Astrocyte (in vitro differentiated cells and primary cell): ENCODE measurements at regions not wholly inside any gene's neighbourhood (a gene's known extent, or its start where the extent isn't known, plus 50 kb on each side); places are given as distances from the start of the nearest gene placed in this dataset.
A peak's percentile ranks its signal among the peaks of the same experiment; 100 is the strongest.

ENCODE experiments used
- DNase-seq: peaks from one replicate; pipeline ENCODE4 v3.0.0-alpha.2; 2010; ENCODE audit warnings: low read depth
- FAIRE-seq: peaks from 2 replicates; lab custom pipeline; 2011; peaks lifted over from hg19 to GRCh38; lab: Jason Lieb, UNC
- H2AFZ ChIP-seq: 2 replicates; pipeline ENCODE4 v1.6.0; 2012; ENCODE audit warnings: low read depth, low read length, inconsistent platforms
- H3K27ac ChIP-seq: 2 replicates; pipeline ENCODE4 v1.5.1; 2011; ENCODE audit warnings: low read depth, low read length, inconsistent platforms
- H3K27me3 ChIP-seq: 2 replicates; pipeline ENCODE4 v1.6.0; 2011; ENCODE audit warnings: low read length, inconsistent platforms; ENCODE audit not compliant: insufficient read depth
- H3K36me3 ChIP-seq: 2 replicates; pipeline ENCODE4 v1.5.1; 2011; ENCODE audit warnings: low read length, inconsistent platforms; ENCODE audit not compliant: insufficient read depth
- H3K4me1 ChIP-seq: 2 replicates; pipeline ENCODE4 v1.5.1; 2011; ENCODE audit warnings: low read length, inconsistent platforms; ENCODE audit not compliant: insufficient read depth
- H3K4me2 ChIP-seq: 2 replicates; pipeline ENCODE4 v1.6.0; 2012; ENCODE audit warnings: low read length, inconsistent platforms
- H3K4me3 ChIP-seq: 2 replicates; pipeline ENCODE4 v1.5.1; 2011; ENCODE audit warnings: low read depth, mild to moderate bottlenecking, low read length, inconsistent platforms; ENCODE audit not compliant: insufficient read depth
- H3K79me2 ChIP-seq: 2 replicates; pipeline ENCODE4 v1.6.0; 2012; ENCODE audit warnings: mild to moderate bottlenecking, low read length, inconsistent platforms; ENCODE audit not compliant: insufficient read depth
- H3K9ac ChIP-seq: 2 replicates; pipeline ENCODE4 v1.6.0; 2012; ENCODE audit warnings: mild to moderate bottlenecking, low read length, inconsistent platforms
- H3K9me3 ChIP-seq: 2 replicates; pipeline ENCODE4 v1.5.1; 2012; ENCODE audit warnings: low read depth, mild to moderate bottlenecking, low read length, inconsistent platforms; ENCODE audit not compliant: insufficient read depth
- H4K20me1 ChIP-seq: 2 replicates; pipeline ENCODE4 v1.6.0; 2012; ENCODE audit warnings: low read length, inconsistent platforms; ENCODE audit not compliant: insufficient read depth
- H3K27ac Mint-ChIP-seq: one replicate; pipeline ENCODE4 v1.8.0; 2021; ENCODE audit warnings: mild to moderate bottlenecking, mixed read lengths; ENCODE audit not compliant: unreplicated experiment
- H3K27me3 Mint-ChIP-seq: one replicate; pipeline ENCODE4 v1.8.0; 2021; ENCODE audit warnings: low read depth, mixed read lengths; ENCODE audit not compliant: unreplicated experiment
- H3K36me3 Mint-ChIP-seq: one replicate; pipeline ENCODE4 v1.8.0; 2021; ENCODE audit warnings: low read depth, mixed read lengths; ENCODE audit not compliant: unreplicated experiment
- H3K4me1 Mint-ChIP-seq: one replicate; pipeline ENCODE4 v1.8.0; 2021; ENCODE audit warnings: low read depth, mixed read lengths; ENCODE audit not compliant: unreplicated experiment
- H3K4me3 Mint-ChIP-seq: one replicate; pipeline ENCODE4 v1.8.0; 2021; ENCODE audit warnings: mild to moderate bottlenecking, moderate library complexity, mixed read lengths; ENCODE audit not compliant: unreplicated experiment
- H3K9me3 Mint-ChIP-seq: one replicate; pipeline ENCODE4 v1.8.0; 2021; ENCODE audit warnings: mild to moderate bottlenecking, mixed read lengths; ENCODE audit not compliant: unreplicated experiment
- CTCF ChIP-seq: IDR thresholded peaks from 2 replicates; pipeline ENCODE4 v1.5.1; 2011; ENCODE audit warnings: low read depth, mild to moderate bottlenecking, inconsistent platforms, low read length, moderate library complexity; ENCODE audit not compliant: insufficient read depth
- EZH2 ChIP-seq: IDR thresholded peaks from 2 replicates; pipeline ENCODE4 v1.6.1; 2012; ENCODE audit warnings: mild to moderate bottlenecking, low read length, inconsistent platforms; ENCODE audit not compliant: insufficient read depth

- FAIRE-seq (no peak), DNase-seq (peak; percentile 82)
- Histone ChIP-seq H3K4me1 (peaks cover 36% of the 10 kb centered on the region), H3K9ac (peak overlapping the region; percentile 76), H3K9me3 (no peaks in the 10 kb centered on the region), H2AFZ (no peak overlapping the region), H3K4me3 (no peak overlapping the region), H4K20me1 (no peaks in the 10 kb centered on the region), H3K4me2 (peak overlapping the region; percentile 9), H3K27me3 (no peaks in the 10 kb centered on the region), H3K36me3 (no peaks in the 10 kb centered on the region), H3K27ac (peak overlapping the region; percentile 94), H3K79me2 (no peaks in the 10 kb centered on the region)
- H3K36me3 Mint-ChIP-seq, result no peaks in the 10 kb centered on the region
- TF ChIP-seq CTCF, result no peak
- no peak for TF ChIP-seq EZH2
- H3K27ac Mint-ChIP-seq, result peak overlapping the region; percentile 93
- peaks cover 5% of the 10 kb centered on the region for H3K9me3 Mint-ChIP-seq
- no peaks in the 10 kb centered on the region for H3K27me3 Mint-ChIP-seq
- no peak overlapping the region for H3K4me3 Mint-ChIP-seq
- peaks cover 34% of the 10 kb centered on the region for H3K4me1 Mint-ChIP-seq
These were observed 145.5 kb upstream of the ITGA6 start for GRCh38 chr2:172281648-172282570.

GRCh38 chr2:172282944-172283343, 144.4 kb upstream of the ITGA6 start:
- Histone ChIP-seq H3K36me3 (no peaks in the 10 kb centered on the region), H4K20me1 (no peaks in the 10 kb centered on the region), H3K9ac (peak overlapping the region; percentile 76), H2AFZ (no peak overlapping the region), H3K27ac (peak overlapping the region; percentile 94), H3K4me2 (peak overlapping the region; percentile 65), H3K4me3 (no peak overlapping the region), H3K27me3 (no peaks in the 10 kb centered on the region), H3K9me3 (no peaks in the 10 kb centered on the region), H3K79me2 (no peaks in the 10 kb centered on the region), H3K4me1 (peaks cover 36% of the 10 kb centered on the region)
- no peaks in the 10 kb centered on the region for H3K36me3 Mint-ChIP-seq
- no peaks in the 10 kb centered on the region for H3K9me3 Mint-ChIP-seq
- FAIRE-seq (peak; percentile 75), DNase-seq (peak; percentile 93)
- peak overlapping the region; percentile 97 for H3K27ac Mint-ChIP-seq
- no peak for TF ChIP-seq EZH2
- TF ChIP-seq CTCF, result no peak
- no peak overlapping the region for H3K4me3 Mint-ChIP-seq
- H3K27me3 Mint-ChIP-seq, result no peaks in the 10 kb centered on the region
- H3K4me1 Mint-ChIP-seq, result peaks cover 34% of the 10 kb centered on the region

GRCh38 chr2:172283476-172283875, 143.9 kb upstream of the ITGA6 start:
- no peaks in the 10 kb centered on the region for H3K9me3 ChIP-seq
- H3K79me2 ChIP-seq, result no peaks in the 10 kb centered on the region
- no peaks in the 10 kb centered on the region for H3K27me3 ChIP-seq
- peak overlapping the region; percentile 87 for H3K27ac ChIP-seq
- H3K4me3 ChIP-seq, result no peak overlapping the region
- no peaks in the 10 kb centered on the region for H3K9me3 Mint-ChIP-seq
- peak overlapping the region; percentile 76 for H3K9ac ChIP-seq
- H3K27ac Mint-ChIP-seq, result peak overlapping the region; percentile 97
- H3K4me1 ChIP-seq, result peaks cover 36% of the 10 kb centered on the region
- TF ChIP-seq EZH2, result no peak
- no peak for TF ChIP-seq CTCF
- H3K4me1 Mint-ChIP-seq, result peaks cover 34% of the 10 kb centered on the region
- no peaks in the 10 kb centered on the region for H3K36me3 Mint-ChIP-seq
- H3K4me2 ChIP-seq, result peak overlapping the region; percentile 65
- DNase-seq (peak; percentile 69), FAIRE-seq (peak; percentile 47)
- no peaks in the 10 kb centered on the region for H3K36me3 ChIP-seq
- H2AFZ ChIP-seq, result no peak overlapping the region
- H4K20me1 ChIP-seq, result no peaks in the 10 kb centered on the region
- H3K27me3 Mint-ChIP-seq, result no peaks in the 10 kb centered on the region
- peak overlapping the region; percentile 4 for H3K4me3 Mint-ChIP-seq
